Epithelial cell of proximal tubule (primary cell): ENCODE measurements at regions not wholly inside any gene's neighbourhood (a gene's known extent, or its start where the extent isn't known, plus 50 kb on each side); places are given as distances from the start of the nearest gene placed in this dataset.

Experiments used
- DNase-seq: peaks from one replicate; pipeline ENCODE4 v3.0.0-alpha.2; 2011; ENCODE audit warnings: low read depth
- H3K4me3 ChIP-seq: 2 replicates; pipeline ENCODE4 v1.5.1; 2011; ENCODE audit warnings: low read depth, mild to moderate bottlenecking, low read length
- CTCF ChIP-seq: conservative IDR thresholded peaks from 2 replicates; pipeline ENCODE4 v1.5.1; 2012; ENCODE audit warnings: low read depth, mild to moderate bottlenecking, low read length

- H3K4me3 ChIP-seq = no peak overlapping the region
- DNase-seq = no peak
- no peak for TF ChIP-seq CTCF
Observed at GRCh38 chr20:7760247-7761031, 179.8 kb downstream of the HAO1 start.

GRCh38 chr20:7765221-7765620, 175.0 kb downstream of the HAO1 start:
- no peak overlapping the region for H3K4me3 ChIP-seq
- no peak for TF ChIP-seq CTCF
- DNase-seq = no peak

- no peak overlapping the region for H3K4me3 ChIP-seq
- DNase-seq = no peak
- TF ChIP-seq CTCF = no peak
Observed at GRCh38 chr20:7770046-7770445, 170.2 kb downstream of the HAO1 start.

GRCh38 chr20:7770578-7770977, 169.7 kb downstream of the HAO1 start:
- no peak overlapping the region for H3K4me3 ChIP-seq
- no peak for TF ChIP-seq CTCF
- peak; percentile 7 for DNase-seq

- TF ChIP-seq CTCF = no peak
- no peak for DNase-seq
- no peak overlapping the region for H3K4me3 ChIP-seq
Observed at GRCh38 chr20:7772371-7772770, 167.9 kb downstream of the HAO1 start.

- no peak for TF ChIP-seq CTCF
- no peak overlapping the region for H3K4me3 ChIP-seq
- DNase-seq = no peak
Observed at GRCh38 chr20:7773511-7773910, 166.7 kb downstream of the HAO1 start.

- no peak for TF ChIP-seq CTCF
- no peak for DNase-seq
- no peak overlapping the region for H3K4me3 ChIP-seq
Observed at GRCh38 chr20:7775072-7775471, 165.2 kb downstream of the HAO1 start.
